ENCODE measurements at regions not wholly inside any gene's neighbourhood (a gene's known extent, or its start where the extent isn't known, plus 50 kb on each side); places are given as distances from the start of the nearest gene placed in this dataset.

- TF ChIP-seq, protein P1, sequence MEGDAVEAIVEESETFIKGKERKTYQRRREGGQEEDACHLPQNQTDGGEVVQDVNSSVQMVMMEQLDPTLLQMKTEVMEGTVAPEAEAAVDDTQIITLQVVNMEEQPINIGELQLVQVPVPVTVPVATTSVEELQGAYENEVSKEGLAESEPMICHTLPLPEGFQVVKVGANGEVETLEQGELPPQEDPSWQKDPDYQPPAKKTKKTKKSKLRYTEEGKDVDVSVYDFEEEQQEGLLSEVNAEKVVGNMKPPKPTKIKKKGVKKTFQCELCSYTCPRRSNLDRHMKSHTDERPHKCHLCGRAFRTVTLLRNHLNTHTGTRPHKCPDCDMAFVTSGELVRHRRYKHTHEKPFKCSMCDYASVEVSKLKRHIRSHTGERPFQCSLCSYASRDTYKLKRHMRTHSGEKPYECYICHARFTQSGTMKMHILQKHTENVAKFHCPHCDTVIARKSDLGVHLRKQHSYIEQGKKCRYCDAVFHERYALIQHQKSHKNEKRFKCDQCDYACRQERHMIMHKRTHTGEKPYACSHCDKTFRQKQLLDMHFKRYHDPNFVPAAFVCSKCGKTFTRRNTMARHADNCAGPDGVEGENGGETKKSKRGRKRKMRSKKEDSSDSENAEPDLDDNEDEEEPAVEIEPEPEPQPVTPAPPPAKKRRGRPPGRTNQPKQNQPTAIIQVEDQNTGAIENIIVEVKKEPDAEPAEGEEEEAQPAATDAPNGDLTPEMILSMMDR (IDR thresholded peaks at IDR 0.05), result no peak
- TF ChIP-seq SIN3A (IDR thresholded peaks at IDR 0.05; ENCODE audit: borderline replicate concordance, insufficient read depth, low read depth, low read length) (no peak), POLR2AphosphoS5 (IDR thresholded peaks at IDR 0.05; ENCODE audit: low read depth, low read length) (no peak), TCF7L2 (IDR thresholded peaks at IDR 0.05; ENCODE audit: low read depth, low read length) (no peak)
Measured at GRCh38 chr16:86199182-86199581, 300.2 kb downstream of the IRF8 start.

Measured in Panc1 (cell line).